Mesothelial cell of epicardium (in vitro differentiated cells): ENCODE measurements at regions not wholly inside any gene's neighbourhood (a gene's known extent, or its start where the extent isn't known, plus 50 kb on each side); places are given as distances from the start of the nearest gene placed in this dataset.

ENCODE experiments used
- DNase-seq, 2 experiments: peaks; one replicate each; pipeline ENCODE4 v3.0.0; 2021; ENCODE audit warnings: low spot score in 2 of 2; ENCODE audit not compliant: unreplicated experiment in 2 of 2
- H3K27ac Mint-ChIP-seq: 2 replicates; pipeline ENCODE4 v1.8.0; 2021; ENCODE audit warnings: mixed read lengths
- H3K27me3 Mint-ChIP-seq: 2 replicates; pipeline ENCODE4 v1.8.0; 2021; ENCODE audit warnings: low read depth, mixed read lengths
- H3K36me3 Mint-ChIP-seq: 2 replicates; pipeline ENCODE4 v1.8.0; 2021; ENCODE audit warnings: mixed read lengths
- H3K4me1 Mint-ChIP-seq: 2 replicates; pipeline ENCODE4 v1.8.0; 2021; ENCODE audit warnings: mixed read lengths
- H3K4me3 Mint-ChIP-seq: 2 replicates; pipeline ENCODE4 v1.8.0; 2021; ENCODE audit warnings: mild to moderate bottlenecking, moderate library complexity, mixed read lengths
- H3K9me3 Mint-ChIP-seq: 2 replicates; pipeline ENCODE4 v1.8.0; 2021; ENCODE audit warnings: mixed read lengths
- CTCF ChIP-seq: fragments of 200-600 bp; sonication (generic); IDR thresholded peaks from one replicate; pipeline ENCODE4 v1.5.0; 2021; ENCODE audit warnings: antibody characterized with exemption; ENCODE audit not compliant: unreplicated experiment

- no peak overlapping the region for H3K4me3 Mint-ChIP-seq
- TF ChIP-seq CTCF: no peak
- peaks cover 34% of the 10 kb centered on the region for H3K9me3 Mint-ChIP-seq
- no peaks in the 10 kb centered on the region for H3K27me3 Mint-ChIP-seq
- no peaks in the 10 kb centered on the region for H3K4me1 Mint-ChIP-seq
- H3K36me3 Mint-ChIP-seq: peaks cover 2% of the 10 kb centered on the region
- DNase-seq: no peak
- H3K27ac Mint-ChIP-seq: no peak overlapping the region
These were observed 197.2 kb upstream of the ZFP42 start for GRCh38 chr4:187798385-187798784.

- Mint-ChIP-seq H3K4me3 (no peak overlapping the region), H3K4me1 (no peaks in the 10 kb centered on the region), H3K27ac (no peak overlapping the region), H3K36me3 (peaks cover 2% of the 10 kb centered on the region), H3K9me3 (peaks cover 46% of the 10 kb centered on the region), H3K27me3 (no peaks in the 10 kb centered on the region)
- TF ChIP-seq CTCF: no peak
- no peak for DNase-seq
These were observed 195.8 kb upstream of the ZFP42 start for GRCh38 chr4:187799735-187800134.

DNA sequence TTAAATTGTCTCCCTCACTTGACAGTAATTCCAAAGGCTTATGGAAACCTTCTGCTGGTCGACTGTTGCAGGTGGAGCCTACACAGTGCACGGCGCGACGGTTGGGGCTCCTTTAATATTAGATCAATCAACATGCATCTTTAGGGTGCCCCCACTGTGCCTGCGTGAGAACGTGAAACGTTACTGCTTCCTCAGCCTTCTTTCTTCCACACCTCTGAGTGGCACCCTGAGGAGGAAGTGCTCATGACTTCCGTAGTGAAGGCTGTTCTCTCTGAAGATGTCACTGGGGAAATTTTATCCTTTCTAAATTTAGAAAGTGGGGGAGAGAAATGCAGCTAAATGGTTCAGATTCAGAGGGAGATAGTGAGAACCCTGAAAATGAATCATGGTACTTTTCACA, 184.0 kb upstream of the ZFP42 start:
- TF ChIP-seq CTCF: no peak
- H3K27me3 Mint-ChIP-seq: no peaks in the 10 kb centered on the region
- H3K27ac Mint-ChIP-seq: no peak overlapping the region
- no peaks in the 10 kb centered on the region for H3K36me3 Mint-ChIP-seq
- no peak for DNase-seq
- H3K4me1 Mint-ChIP-seq: no peaks in the 10 kb centered on the region
- H3K9me3 Mint-ChIP-seq: no peaks in the 10 kb centered on the region
- H3K4me3 Mint-ChIP-seq: no peak overlapping the region

DNA sequence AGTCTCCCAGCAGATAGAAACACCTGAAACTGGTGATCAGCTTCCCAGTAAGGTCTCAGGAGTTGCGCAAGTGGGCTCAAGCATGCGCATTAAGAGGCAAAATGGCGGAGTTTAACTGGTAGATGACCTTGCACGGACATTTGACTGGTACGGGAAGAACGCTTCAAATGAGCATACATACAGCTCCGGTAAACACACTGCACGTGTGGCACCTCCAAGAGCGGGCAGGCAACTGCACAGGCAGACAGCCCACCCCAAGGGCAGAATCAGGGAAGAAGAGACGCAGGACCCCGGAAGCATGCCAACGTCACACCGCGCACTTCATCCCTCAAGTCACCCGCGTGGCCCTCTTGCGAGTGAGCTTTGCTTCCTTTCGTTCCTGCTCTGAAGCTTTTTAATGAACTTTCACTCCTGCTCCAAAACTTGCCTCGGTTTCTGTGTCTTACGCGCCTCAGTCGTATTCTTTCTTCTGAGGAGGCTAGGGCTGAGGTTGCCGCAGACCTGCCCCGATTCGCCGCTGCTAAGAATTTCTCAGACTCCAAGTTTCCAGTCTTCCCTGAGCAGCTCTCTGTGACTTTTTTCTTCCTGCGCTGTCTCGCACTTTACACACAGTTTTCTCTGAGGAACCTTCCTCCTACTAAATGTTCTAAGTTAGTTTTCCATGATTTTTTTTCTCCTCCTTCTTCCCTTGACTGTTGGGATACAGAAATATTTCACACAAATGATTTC, 180.7 kb upstream of the ZFP42 start:
- DNase-seq: no peak
- no peak for TF ChIP-seq CTCF
- Mint-ChIP-seq H3K36me3 (no peaks in the 10 kb centered on the region), H3K27me3 (no peaks in the 10 kb centered on the region), H3K9me3 (no peaks in the 10 kb centered on the region), H3K27ac (no peak overlapping the region), H3K4me3 (no peak overlapping the region), H3K4me1 (no peaks in the 10 kb centered on the region)

GRCh38 chr4:187826725-187827124, 168.8 kb upstream of the ZFP42 start:
- Mint-ChIP-seq H3K36me3 (no peaks in the 10 kb centered on the region), H3K27ac (no peak overlapping the region), H3K4me3 (no peak overlapping the region), H3K27me3 (no peaks in the 10 kb centered on the region), H3K4me1 (peaks cover 2% of the 10 kb centered on the region), H3K9me3 (peaks cover 3% of the 10 kb centered on the region)
- no peak for DNase-seq
- TF ChIP-seq CTCF: no peak
